GM12892 (cell line): ENCODE measurements at regions not wholly inside any gene's neighbourhood (a gene's known extent, or its start where the extent isn't known, plus 50 kb on each side); places are given as distances from the start of the nearest gene placed in this dataset.

ENCODE experiments used
- POLR2AphosphoS5 ChIP-seq: IDR thresholded peaks from 2 replicates; pipeline ENCODE4 v1.6.1; 2011; ENCODE audit warnings: low read depth, low read length, control low read depth
- TAF1 ChIP-seq: IDR thresholded peaks from 2 replicates; pipeline ENCODE4 v1.6.1; 2011; ENCODE audit warnings: low read depth, mild to moderate bottlenecking, control low read depth, low read length, borderline replicate concordance

- TF ChIP-seq TAF1 (no peak), POLR2AphosphoS5 (no peak)
Measured at GRCh38 chr1:4935807-4936206, 281.4 kb downstream of the AJAP1 start.
